SHP77 treated with DMSO at 0.1 percent for 48 hours (cell line): ENCODE measurements at regions not wholly inside any gene's neighbourhood (a gene's known extent, or its start where the extent isn't known, plus 50 kb on each side); places are given as distances from the start of the nearest gene placed in this dataset.
A peak's percentile ranks its signal among the peaks of the same experiment; 100 is the strongest.

ENCODE experiments used
- DNase-seq: peaks from one replicate; lab custom pipeline; 2025; lab: John Stamatoyannopoulos, UW

DNA sequence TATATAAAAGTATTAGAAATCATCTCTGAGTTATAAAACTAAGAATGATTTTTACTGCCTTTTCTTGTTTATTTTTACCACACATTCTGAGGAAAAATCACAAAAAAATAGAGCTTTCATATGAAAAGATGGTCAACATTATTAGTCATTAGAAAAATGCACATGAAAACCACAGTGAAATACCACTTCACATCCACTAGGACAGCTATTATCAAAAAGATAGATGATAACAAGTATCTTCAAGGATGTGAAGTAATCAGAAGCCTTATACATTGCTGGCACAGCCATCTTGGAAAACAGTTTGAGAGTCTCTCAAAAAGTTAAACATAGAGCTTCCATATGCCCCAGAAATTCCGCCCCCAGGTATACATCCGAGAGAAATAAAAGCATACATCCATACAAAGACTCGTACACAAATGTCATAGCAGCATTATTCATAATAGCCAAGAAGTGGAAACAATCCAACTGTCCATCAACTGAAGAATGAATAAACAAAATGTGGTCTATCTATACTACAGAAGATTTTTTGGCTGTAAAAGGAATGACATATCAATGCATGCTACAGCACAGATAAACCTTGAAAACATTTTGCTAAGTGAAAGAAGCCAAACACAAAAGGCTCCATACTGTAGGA, 523.9 kb downstream of the FUT8 start:
- no peak for DNase-seq

DNA sequence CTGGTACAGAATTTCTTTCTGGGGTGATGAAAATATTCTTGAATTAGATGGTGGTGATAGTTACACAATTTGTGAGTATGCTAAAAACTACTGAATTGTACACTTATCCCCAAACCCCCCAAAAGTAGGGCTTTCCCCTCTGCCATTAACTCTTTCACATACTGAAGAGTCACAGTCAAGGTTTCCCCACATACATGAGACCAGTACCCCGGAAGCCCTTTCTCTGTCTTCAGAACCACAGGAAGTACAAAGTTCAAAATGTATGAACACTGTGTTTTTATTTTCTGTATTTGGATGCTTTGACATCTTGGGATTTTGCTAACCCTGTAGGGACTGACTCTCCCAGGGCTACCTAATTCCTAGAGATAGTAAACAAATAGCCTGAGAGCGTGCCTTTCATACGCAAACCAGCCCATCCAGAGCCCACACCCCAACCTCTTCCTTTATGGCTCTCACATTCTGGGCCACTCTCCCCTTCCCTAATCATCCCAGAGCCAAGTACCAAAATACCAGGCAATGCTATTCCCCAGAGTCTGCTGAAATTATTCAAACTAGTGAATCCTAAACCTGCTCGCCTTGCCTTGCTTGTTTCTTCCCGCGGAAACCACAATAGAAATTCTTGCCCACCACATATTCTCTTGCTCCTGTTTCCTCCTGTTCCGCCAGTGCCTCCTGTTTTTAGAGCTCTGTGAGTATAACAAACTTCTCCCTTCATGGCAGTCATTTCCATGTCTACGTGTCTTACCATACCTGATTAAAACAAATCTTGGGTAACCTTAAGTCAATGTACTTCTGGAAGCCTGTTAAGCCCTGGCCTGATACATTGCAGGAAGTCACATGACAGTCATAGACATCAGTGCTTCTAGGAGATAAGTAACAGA, 524.8 kb downstream of the FUT8 start:
- DNase-seq = no peak

DNA sequence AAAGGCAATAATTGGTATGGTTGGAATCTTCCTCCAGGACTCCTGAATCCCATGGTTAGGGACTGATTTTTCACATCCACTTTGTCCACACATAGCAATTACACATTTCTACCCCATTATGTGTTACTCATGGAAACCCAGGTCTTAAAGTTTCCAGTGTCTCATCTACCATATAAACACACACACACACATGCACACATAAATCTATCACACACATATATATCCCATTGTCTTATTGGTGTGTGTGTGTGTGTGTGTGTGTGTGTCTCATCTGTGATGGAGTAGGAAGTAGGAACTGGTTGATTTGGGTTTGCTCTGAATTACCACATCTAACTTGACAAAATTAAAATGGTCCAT, 525.4 kb downstream of the FUT8 start:
- no peak for DNase-seq

GRCh38 chr14:65938738-65939137, 526.2 kb downstream of the FUT8 start:
- DNase-seq = no peak

DNA sequence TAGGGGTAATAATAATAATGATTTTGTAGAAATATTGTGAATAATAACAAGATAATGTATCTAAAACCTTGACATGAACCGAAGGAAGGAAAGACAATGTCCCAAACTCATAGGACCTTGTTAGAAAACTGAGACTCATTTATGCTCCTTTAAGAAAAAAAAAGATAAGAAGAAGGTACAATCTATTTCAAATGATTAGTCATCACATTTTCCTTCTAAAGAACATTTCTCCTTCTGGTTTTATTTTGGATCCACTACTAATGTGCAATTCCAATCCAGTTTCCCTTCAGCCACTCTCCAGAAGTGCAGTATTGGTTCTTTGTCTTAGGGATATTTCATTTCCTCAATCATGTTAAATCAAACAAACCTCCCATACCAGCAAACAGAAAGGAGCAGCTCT, 526.7 kb downstream of the FUT8 start:
- no peak for DNase-seq

- peak; percentile 41 for DNase-seq
Observed at GRCh38 chr14:65940056-65940735, 527.7 kb downstream of the FUT8 start.

GRCh38 chr14:65941091-65941490, 528.6 kb downstream of the FUT8 start:
- no peak for DNase-seq

GRCh38 chr14:65943150-65943549, 530.6 kb downstream of the FUT8 start:
- no peak for DNase-seq

DNA sequence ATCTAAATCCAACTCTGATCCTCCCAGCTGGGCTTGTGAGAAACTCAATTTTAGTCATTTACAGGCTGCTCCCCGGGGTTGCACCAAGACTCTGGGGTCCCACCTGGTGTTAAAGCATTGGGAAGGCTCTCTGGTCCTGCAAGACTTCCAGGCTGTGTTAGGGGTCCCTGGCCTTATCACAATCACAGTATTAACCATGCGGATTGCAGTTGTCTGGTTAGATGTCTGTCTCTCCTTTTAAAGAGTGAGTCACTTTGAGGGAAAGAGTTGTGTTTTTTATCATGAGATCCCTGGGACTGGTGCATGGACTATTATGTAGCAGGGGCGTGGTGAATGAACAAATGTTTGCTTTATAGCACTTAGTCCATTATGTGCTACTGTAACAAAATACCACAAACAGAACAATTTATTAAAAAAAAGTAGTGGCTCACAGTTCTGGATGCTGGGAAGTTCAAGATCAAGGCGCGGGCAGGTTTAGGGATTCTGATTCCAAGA, 531.4 kb downstream of the FUT8 start:
- no peak for DNase-seq

GRCh38 chr14:65945327-65945726, 532.8 kb downstream of the FUT8 start:
- no peak for DNase-seq

DNA sequence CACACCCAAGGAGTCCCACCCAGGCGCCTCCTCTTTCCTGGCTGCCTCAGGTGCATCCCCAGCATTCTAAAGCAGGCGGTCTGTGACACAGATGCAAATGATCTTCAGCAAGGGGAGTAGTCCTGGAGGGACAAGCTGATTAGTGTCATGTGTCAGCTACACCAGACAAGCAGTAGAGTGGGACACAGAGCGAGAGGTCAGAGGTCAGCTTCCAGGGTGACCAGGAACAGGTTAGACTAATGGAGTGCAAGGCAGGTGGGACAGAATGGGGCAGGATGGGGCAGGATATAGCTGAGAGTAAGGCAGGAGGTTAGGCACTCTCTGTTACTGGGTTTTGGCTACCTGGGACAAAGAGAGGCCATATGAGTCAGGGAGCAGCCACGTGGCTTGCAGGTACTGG, 534.0 kb downstream of the FUT8 start:
- DNase-seq = no peak

- no peak for DNase-seq
Observed at GRCh38 chr14:65948302-65948701, 535.8 kb downstream of the FUT8 start.

- no peak for DNase-seq
Observed at GRCh38 chr14:65949711-65950516, 536.3 kb upstream of the CCDC196 start.

DNA sequence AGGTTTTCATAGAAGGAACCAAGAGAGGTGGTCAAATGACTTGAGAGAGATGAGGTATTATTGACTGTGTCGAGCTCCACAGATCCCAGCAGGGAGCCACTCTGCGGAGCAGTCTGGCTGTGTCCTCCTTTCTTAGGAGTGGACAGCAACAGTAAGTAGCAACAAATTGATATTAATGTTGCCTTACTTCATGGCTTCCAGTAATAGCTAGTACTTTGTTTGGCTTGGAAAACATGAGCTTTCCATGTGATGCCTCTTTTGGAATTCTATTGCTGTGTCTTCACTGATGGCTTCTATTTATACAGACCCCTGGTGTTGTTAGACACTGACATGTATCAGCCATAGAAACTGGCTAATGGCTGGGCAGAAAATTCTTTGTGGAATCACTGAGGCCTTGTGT, 531.2 kb upstream of the CCDC196 start:
- DNase-seq = no peak

DNA sequence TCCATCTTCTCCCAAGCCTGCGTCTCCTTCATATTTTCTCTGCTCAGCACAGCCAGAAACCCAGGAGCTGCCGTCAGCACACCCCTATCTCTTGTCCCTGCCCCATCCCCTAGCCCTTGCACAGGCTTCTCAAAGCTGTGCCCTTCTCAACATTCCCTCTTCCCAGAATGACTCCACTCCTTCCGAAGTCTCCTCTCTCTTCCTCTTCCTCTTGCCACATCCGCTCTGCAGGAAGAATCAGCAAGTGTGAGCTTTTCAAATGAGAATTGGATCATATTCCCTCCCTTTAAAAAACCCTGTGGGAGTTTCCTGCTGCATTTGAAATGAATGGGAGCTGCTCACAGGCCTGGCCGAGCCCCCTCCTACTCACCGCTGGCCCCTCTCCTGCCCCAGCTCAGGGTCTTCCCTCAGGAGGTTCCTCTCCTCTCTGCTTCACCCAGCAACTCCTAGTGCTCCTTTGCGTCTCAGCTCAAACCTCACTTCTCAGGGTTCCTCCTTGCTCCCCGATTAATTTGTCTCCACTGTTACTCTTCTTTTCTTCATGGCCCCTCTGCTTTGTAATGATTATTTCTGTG, 528.5 kb upstream of the CCDC196 start:
- no peak for DNase-seq

DNA sequence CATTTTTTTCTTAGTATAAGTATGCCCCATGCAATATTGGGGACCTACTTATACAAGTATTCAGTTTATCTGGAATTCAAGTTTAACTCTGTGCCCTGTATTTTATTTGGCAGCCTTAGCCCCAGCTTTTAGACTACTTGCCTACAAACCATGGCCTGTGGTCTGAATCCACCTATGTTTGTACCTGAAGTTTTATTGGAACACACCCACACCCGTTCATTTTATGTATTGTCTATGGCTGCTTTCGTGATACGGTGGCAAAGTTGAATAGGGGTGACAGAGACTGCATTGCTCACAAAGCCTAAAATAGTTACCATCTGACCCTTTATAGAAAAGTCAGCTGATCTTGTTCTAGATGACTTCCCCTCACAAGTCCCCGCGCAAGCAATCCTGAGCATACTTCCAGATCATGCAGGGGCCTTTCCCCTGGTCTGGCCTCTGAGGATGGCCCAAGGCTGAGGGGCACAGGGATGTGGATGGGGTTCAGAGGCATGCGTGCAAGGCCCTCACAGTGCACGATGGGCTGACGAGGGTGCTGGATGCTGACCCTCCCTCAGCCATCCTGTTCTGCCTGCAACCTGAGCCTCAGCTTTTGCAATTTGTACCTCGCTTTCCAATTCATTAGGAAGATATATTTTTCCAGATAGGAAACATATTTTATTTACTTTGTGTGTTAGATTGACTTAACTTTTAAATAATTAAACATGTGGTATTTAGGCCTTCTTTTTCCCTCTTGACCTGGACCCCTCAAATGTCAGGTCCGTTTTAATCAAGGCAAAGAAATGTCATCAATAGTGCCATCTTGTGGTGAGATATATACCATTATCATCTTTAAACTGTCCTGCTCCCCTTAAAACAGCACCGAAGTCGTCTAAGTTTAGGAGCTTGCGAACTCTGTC, 527.3 kb upstream of the CCDC196 start:
- DNase-seq = no peak

DNA sequence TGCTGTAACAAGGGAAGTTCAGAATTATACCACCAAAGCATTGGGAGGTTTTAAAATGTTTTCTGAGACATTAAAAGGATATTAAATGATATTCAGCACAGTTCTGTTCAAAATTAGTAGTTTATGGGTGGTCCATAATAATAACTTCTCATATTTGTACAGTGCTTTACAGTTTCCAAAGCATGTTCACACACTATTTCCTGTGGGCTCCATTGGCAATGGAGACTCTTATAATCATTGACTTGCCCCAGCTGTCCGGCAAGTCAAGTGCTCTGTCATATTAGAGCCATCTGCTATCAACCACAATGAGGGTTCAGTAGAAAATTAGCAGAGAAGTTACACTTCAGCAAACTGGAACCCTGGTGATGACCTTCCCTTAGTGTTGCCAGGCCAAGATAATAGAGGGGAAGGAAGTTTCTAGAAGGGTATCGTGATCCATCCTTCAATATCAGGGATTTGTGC, 526.6 kb upstream of the CCDC196 start:
- no peak for DNase-seq

GRCh38 chr14:65961004-65961403, 525.2 kb upstream of the CCDC196 start:
- DNase-seq = no peak

- DNase-seq = no peak
Observed at GRCh38 chr14:65962952-65963351, 523.2 kb upstream of the CCDC196 start.

- no peak for DNase-seq
Observed at GRCh38 chr14:65964366-65964765, 521.8 kb upstream of the CCDC196 start.

DNA sequence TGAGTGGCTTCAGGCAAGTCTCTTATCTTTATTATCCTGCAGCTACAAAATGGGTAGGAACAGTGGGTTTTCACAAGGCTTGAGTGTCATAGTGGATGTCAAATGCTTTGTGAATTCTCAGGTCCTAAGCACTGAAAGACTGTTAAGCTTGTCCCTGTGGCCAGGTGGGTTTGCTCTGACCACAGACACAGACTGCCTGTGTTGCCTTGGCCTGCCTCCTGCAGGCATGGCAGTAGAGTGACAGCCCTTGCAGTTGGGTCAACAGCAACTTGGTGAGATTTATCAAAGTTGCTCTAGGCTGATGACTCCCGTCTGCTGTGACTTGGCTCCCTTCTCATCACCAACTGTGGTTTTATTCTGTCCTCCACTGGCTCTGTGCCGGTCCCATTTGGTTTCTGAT, 520.0 kb upstream of the CCDC196 start:
- DNase-seq = no peak
